Endometrial microvascular endothelial cells (primary cell): ENCODE measurements at regions not wholly inside any gene's neighbourhood (a gene's known extent, or its start where the extent isn't known, plus 50 kb on each side); places are given as distances from the start of the nearest gene placed in this dataset.
"Not testable (repeated sequence)": the region's sequence is repeated elsewhere in the genome, so short reads cannot be mapped to it uniquely, and the experiment has no call there.

Source experiments
- in situ Hi-C: cut with HindIII; loops from 2 replicates; pipeline ENCODE4 v1.10.0; 2017; ENCODE audit warnings: low sequenced_read_pairs, low pct_unique_long_range_greater_than_20kb; ENCODE audit errors: inconsistent ontology term

- in situ Hi-C loops = no loop called here
These were observed 135.3 kb upstream of the SH3BP4 start for GRCh38 chr2:234816491-234816890.

- in situ Hi-C loops = no loop called here
These were observed 135.8 kb upstream of the SH3BP4 start for GRCh38 chr2:234816056-234816455.

DNA sequence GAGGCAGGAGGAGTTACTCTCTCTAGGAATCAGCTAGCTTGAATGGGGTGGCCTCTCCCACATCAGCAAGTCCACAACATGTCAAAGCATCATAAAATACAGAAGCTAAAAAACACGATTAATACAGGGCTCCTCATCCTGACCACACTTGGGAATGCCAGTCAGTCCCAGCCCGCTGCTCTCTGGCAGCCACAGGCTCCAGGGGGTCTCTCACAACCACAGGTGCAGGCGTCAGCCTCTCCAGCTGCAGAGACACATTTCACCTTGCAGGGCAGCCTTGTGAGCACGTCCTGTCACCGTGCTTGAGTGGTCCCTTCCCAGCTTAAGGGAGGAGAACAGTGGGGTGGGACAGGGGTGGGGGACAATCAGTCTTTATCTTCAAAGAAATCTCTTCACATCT lies 137.4 kb upstream of the SH3BP4 start:
- in situ Hi-C loops = no loop called here

GRCh38 chr2:234812851-234813250 lies 139.0 kb upstream of the SH3BP4 start:
- in situ Hi-C loops = no loop called here

DNA sequence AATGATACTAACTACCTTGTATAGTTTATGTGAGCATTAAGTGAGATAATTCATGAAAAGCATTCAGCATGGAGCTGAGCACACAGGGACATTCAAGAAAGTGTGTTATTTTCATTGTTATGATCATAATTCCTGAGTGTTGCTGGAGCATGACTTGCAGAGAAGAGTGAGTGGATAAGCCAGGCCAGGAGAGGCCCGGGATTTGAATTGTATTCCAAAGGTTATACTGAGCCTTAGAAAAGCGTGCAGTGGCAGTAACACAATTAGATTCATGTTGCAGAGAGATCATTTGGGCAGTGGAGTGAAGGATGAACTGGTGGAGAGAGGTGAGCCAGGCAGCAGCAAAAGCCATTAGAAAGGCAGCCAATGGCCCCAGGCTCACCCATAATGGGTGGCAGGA lies 142.9 kb upstream of the SH3BP4 start:
- in situ Hi-C loops = no loop called here

DNA sequence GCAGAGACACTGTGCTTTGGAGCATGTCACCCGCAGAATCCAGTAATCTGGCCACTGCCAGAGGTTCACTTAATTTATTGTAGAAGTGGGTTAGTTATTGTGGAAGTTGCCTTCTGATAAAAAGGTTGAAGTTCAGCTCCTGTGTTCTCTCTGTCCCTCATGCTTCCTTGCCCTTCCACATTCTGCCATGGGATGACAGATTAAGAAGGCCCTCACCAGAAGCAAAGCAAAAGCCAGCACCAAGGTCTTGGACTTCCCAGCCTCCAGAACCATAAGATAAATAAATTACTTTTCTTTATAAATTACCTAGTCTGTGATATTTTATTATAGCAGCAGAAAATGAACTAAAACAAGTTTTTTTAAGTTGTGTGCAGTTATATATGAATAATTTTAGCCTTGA lies 145.0 kb upstream of the SH3BP4 start:
- in situ Hi-C loops = no loop called here

DNA sequence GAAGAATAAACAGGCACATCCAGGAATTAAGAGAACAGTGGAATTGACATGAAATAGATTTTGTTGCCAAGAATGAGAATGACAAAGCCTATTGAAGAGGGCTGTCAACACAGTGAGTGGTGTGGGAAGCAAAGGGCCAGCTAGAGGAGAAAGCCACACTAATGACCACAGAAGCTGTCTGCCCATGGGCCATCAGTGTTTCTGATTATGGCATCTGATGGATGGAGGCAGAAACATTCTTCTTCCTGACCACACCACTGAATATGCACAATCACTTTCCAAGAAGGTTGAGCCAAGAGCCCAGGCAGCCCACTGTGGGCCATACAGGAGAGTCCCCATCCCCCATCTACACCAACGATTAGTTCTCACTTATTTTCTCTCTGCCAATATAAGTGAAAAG lies 146.0 kb upstream of the SH3BP4 start:
- in situ Hi-C loops = no loop called here

GRCh38 chr2:234804704-234805103 lies 147.1 kb upstream of the SH3BP4 start:
- in situ Hi-C loops = no loop called here

- in situ Hi-C loops = no loop called here
These were observed 149.0 kb upstream of the SH3BP4 start for GRCh38 chr2:234802845-234803171.

DNA sequence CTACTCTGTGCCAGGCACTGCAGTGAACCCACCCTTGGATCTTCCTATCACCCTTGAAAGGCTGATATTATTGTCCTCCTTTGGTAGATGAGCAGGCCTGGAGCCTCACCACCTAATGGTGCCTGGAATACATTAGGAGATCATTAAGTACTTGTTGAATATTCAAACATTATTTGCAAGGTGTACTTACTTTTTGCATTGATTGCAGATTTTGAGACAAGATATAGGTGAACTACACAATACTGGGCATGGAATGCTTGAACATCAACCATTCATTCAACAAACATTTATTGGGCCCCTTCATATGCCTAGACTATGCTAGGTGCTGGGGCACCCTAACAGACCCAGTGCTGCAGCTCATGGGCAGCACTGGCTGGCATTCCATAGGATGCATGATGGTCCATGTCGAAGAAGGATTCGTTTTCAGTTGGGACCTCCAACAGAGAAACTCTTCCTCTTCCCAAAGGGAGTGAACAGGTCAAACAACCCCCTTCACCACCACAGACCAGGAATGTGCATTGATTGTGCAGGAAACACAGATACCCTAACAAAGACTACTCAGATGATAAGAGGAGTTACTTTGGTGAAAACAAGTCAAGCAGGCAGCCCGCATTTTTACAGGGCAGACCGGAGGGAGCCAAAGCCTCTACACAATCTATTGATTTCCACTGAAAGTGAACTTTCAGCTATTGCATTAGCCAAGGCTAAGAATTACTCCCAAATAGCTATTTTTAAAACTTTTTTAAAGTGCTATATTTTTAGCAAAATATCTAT lies 149.6 kb upstream of the SH3BP4 start:
- in situ Hi-C loops = no loop called here

- in situ Hi-C loops = no loop called here
These were observed 154.1 kb upstream of the SH3BP4 start for GRCh38 chr2:234797566-234798250.

- in situ Hi-C loops = no loop called here
These were observed 155.7 kb upstream of the SH3BP4 start for GRCh38 chr2:234796045-234796591.

- in situ Hi-C loops = no loop called here
These were observed 156.4 kb upstream of the SH3BP4 start for GRCh38 chr2:234795272-234795920.

GRCh38 chr2:234794866-234795265 lies 157.0 kb upstream of the SH3BP4 start:
- in situ Hi-C loops = no loop called here

GRCh38 chr2:234793212-234793785 lies 158.5 kb upstream of the SH3BP4 start:
- in situ Hi-C loops = no loop called here

GRCh38 chr2:234792621-234793022 lies 159.2 kb upstream of the SH3BP4 start:
- in situ Hi-C loops = no loop called here

GRCh38 chr2:234792096-234792495 lies 159.7 kb upstream of the SH3BP4 start:
- in situ Hi-C loops = not testable (repeated sequence)

DNA sequence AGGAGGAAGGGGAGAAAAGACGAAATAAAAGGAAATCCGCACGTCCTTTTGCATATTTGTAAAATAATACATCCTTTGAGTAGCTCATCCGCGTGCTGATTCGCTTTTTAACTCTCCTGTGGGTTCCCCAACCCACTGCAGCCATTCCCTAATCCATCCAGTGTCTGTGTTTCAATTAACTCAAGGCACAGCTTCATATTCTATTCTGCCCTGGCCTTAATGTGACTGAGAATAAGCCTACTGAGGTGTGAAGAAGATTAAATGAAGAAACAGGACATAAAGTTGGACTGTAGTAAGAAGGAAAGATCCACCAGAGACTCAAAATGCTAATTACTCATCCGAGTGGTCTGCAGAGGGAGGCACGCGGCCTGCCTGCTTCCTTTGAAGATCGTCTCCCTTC lies 161.4 kb upstream of the SH3BP4 start:
- in situ Hi-C loops = no loop called here

DNA sequence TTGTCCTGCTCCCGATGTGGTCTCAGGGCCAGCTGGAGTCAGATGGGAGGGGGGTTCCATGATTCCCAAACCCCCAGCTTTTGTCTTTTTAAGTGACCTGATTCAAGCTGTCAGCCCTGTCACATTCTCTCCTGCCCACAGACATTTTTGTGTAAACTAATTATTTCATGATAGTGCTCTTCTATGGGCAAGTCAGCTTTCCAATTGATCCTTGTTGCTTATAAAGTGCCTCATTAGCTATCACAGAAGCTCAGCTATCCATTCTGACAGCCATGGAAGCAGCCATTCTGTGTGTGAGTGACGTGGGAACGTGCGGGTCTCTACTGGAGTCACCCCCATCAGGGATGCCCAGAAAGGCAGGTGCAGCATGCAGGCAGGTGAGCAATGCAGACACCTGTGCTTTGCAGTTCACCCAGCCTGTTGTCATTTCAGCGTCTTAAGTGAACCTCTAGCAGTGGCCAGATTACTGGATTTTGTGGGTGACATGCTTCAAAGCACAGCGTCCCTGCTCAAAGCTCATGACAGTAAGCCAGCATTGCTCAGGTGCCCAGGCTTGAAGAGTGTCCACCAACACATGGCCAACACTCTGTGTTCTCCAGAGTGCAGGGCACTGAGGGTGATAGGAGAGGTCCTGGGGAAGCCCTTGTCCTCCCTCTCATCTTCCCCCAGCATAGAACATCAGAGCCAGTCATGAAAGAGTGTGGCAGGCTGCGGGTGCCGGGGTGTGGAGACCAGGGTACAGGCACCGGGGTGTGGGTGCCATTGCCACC lies 162.1 kb upstream of the SH3BP4 start:
- in situ Hi-C loops = no loop called here
